ENCODE measurements at regions not wholly inside any gene's neighbourhood (a gene's known extent, or its start where the extent isn't known, plus 50 kb on each side); places are given as distances from the start of the nearest gene placed in this dataset.
"Not testable (repeated sequence)": the region's sequence is repeated elsewhere in the genome, so short reads cannot be mapped to it uniquely, and the experiment has no call there.

- not testable (repeated sequence) for TF ChIP-seq EZH2 (IDR thresholded peaks at IDR 0.05; ENCODE audit: low read length, missing control alignments); CTCF (conservative IDR thresholded peaks at IDR 0.05 in 1 of 2, IDR thresholded peaks at IDR 0.05 in 1 of 2; ENCODE audit: low read depth in 1 of 2, low read length in 2 of 2)
Measured at GRCh38 chr4:33740871-33741270, 2503.4 kb downstream of the ARAP2 start.

All from fibroblast of lung (primary cell).